Fibroblast of villous mesenchyme (primary cell): ENCODE measurements at regions not wholly inside any gene's neighbourhood (a gene's known extent, or its start where the extent isn't known, plus 50 kb on each side); places are given as distances from the start of the nearest gene placed in this dataset.

ENCODE experiments used
- DNase-seq: peaks from one replicate; pipeline ENCODE4 v3.0.0-alpha.2; 2010; ENCODE audit warnings: low read depth
- H3K4me3 ChIP-seq: 2 replicates; pipeline ENCODE4 v1.5.1; 2011; ENCODE audit warnings: low read depth, mild to moderate bottlenecking, low read length
- CTCF ChIP-seq: IDR thresholded peaks from 2 replicates; pipeline ENCODE4 v1.5.1; 2012; ENCODE audit warnings: low read depth, mild to moderate bottlenecking, low read length; ENCODE audit not compliant: insufficient read depth

- DNase-seq = no peak
- no peak for TF ChIP-seq CTCF
- no peak overlapping the region for H3K4me3 ChIP-seq
Measured at GRCh38 chr18:68475883-68476282, 239.0 kb downstream of the TMX3 start.

- no peak for TF ChIP-seq CTCF
- peak; percentile 48 for DNase-seq
- no peak overlapping the region for H3K4me3 ChIP-seq
Measured at GRCh38 chr18:68472701-68473295, 242.1 kb downstream of the TMX3 start.

- no peak overlapping the region for H3K4me3 ChIP-seq
- no peak for DNase-seq
- no peak for TF ChIP-seq CTCF
Measured at GRCh38 chr18:68469049-68469625, 245.8 kb downstream of the TMX3 start.

- no peak for TF ChIP-seq CTCF
- peak; percentile 17 for DNase-seq
- no peak overlapping the region for H3K4me3 ChIP-seq
Measured at GRCh38 chr18:68467957-68468356, 247.0 kb downstream of the TMX3 start.

- TF ChIP-seq CTCF = no peak
- no peak for DNase-seq
- H3K4me3 ChIP-seq = no peak overlapping the region
Measured at GRCh38 chr18:68467329-68467728, 247.6 kb downstream of the TMX3 start.

GRCh38 chr18:68466672-68467071 is 248.2 kb downstream of the TMX3 start:
- H3K4me3 ChIP-seq = no peak overlapping the region
- no peak for TF ChIP-seq CTCF
- peak; percentile 8 for DNase-seq

GRCh38 chr18:68462766-68463165 is 252.1 kb downstream of the TMX3 start:
- peak; percentile 70 for DNase-seq
- no peak for TF ChIP-seq CTCF
- no peak overlapping the region for H3K4me3 ChIP-seq
